NB4 (cell line): ENCODE measurements at regions not wholly inside any gene's neighbourhood (a gene's known extent, or its start where the extent isn't known, plus 50 kb on each side); places are given as distances from the start of the nearest gene placed in this dataset.

Experiments used
- DNase-seq: peaks from one replicate; pipeline ENCODE4 v3.0.0; 2010; ENCODE audit warnings: low read depth
- H3K4me3 ChIP-seq: one replicate; pipeline ENCODE4 v1.5.1; 2011; ENCODE audit warnings: mild to moderate bottlenecking, low read depth, low read length, moderate library complexity
- MAX ChIP-seq: IDR thresholded peaks from 2 replicates; pipeline ENCODE4 v1.6.1; 2011; ENCODE audit warnings: low read depth, low read length
- MYC ChIP-seq: IDR thresholded peaks from 2 replicates; pipeline ENCODE4 v1.6.1; 2011; ENCODE audit warnings: low read depth, low read length
- POLR2A ChIP-seq: IDR thresholded peaks from 2 replicates; pipeline ENCODE4 v1.6.1; 2011; ENCODE audit warnings: mild to moderate bottlenecking; ENCODE audit not compliant: insufficient read length; ENCODE audit errors: extremely low read depth
- TF ChIP-seq, protein P1 (sequence below): IDR thresholded peaks from one replicate; pipeline ENCODE4 v1.5.1; 2012; ENCODE audit warnings: low read depth, low read length

GRCh38 chr5:23026252-23027170, 173.4 kb upstream of the CDH12 start:
- no peak for DNase-seq
- TF ChIP-seq, protein P1, sequence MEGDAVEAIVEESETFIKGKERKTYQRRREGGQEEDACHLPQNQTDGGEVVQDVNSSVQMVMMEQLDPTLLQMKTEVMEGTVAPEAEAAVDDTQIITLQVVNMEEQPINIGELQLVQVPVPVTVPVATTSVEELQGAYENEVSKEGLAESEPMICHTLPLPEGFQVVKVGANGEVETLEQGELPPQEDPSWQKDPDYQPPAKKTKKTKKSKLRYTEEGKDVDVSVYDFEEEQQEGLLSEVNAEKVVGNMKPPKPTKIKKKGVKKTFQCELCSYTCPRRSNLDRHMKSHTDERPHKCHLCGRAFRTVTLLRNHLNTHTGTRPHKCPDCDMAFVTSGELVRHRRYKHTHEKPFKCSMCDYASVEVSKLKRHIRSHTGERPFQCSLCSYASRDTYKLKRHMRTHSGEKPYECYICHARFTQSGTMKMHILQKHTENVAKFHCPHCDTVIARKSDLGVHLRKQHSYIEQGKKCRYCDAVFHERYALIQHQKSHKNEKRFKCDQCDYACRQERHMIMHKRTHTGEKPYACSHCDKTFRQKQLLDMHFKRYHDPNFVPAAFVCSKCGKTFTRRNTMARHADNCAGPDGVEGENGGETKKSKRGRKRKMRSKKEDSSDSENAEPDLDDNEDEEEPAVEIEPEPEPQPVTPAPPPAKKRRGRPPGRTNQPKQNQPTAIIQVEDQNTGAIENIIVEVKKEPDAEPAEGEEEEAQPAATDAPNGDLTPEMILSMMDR = no peak
- TF ChIP-seq MYC = no peak
- no peak for TF ChIP-seq MAX
- no peak for TF ChIP-seq POLR2A
- no peak overlapping the region for H3K4me3 ChIP-seq

DNA sequence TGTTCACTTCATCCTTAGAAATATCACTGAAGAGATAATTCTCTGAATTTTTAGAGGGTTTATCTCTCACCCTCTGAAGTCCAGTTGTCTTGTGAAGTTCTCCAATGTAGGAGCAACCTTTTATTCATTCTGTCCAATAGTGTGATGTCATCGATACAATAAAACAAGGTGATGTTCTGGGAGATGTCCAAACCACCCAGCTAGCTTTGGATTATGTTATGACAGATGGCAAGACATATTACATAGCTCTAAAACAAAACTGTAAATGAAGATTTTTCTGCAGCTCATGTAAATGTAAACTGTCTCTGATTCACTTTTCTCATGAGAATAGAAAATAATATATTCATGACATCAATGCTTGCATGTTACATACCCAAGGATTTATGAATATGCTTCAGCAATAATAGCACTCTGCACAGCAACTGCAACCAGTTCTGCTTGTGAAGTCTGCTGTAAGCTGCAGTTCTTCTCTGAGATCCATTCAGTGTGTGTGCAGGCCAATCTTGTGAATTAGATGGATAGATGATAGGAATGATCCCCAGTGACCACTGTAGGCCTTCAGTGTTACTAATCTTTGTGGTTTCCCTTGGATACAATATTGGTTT, 172.6 kb upstream of the CDH12 start:
- no peak for DNase-seq
- TF ChIP-seq MYC = no peak
- no peak for TF ChIP-seq POLR2A
- TF ChIP-seq, protein P1 = no peak
- no peak for TF ChIP-seq MAX
- H3K4me3 ChIP-seq = no peak overlapping the region

GRCh38 chr5:23024470-23024869, 171.3 kb upstream of the CDH12 start:
- H3K4me3 ChIP-seq = no peak overlapping the region
- no peak for DNase-seq
- no peak for TF ChIP-seq MAX
- TF ChIP-seq POLR2A = no peak
- no peak for TF ChIP-seq MYC
- TF ChIP-seq, protein P1 = no peak

GRCh38 chr5:23014825-23015224, 161.7 kb upstream of the CDH12 start:
- DNase-seq = no peak
- no peak overlapping the region for H3K4me3 ChIP-seq
- no peak for TF ChIP-seq MYC
- no peak for TF ChIP-seq POLR2A
- TF ChIP-seq, protein P1 = no peak
- TF ChIP-seq MAX = no peak

- no peak for DNase-seq
- TF ChIP-seq MYC = no peak
- TF ChIP-seq, protein P1 = no peak
- no peak for TF ChIP-seq MAX
- TF ChIP-seq POLR2A = no peak
- H3K4me3 ChIP-seq = no peak overlapping the region
These were observed 161.1 kb upstream of the CDH12 start for GRCh38 chr5:23014266-23014665.
